Esophagus squamous epithelium (tissue), 4 donors: ENCODE measurements at regions not wholly inside any gene's neighbourhood (a gene's known extent, or its start where the extent isn't known, plus 50 kb on each side); places are given as distances from the start of the nearest gene placed in this dataset.

Source experiments
- POLR2A ChIP-seq, 4 donors: fragments of 450-650 bp; IDR thresholded peaks; one replicate each; pipeline ENCODE4 v1.6.1; 2017; ENCODE audit warnings: antibody characterized with exemption in 4 of 4, mild to moderate bottlenecking in 4 of 4, moderate library complexity in 3 of 4
- TF ChIP-seq, protein P1 (sequence below), 6 experiments: fragments of 450-650 bp in 4 of 6; fragments of 200-600 bp in 2 of 6; sonication (generic) in 2 of 6; IDR thresholded peaks; one replicate each; pipeline ENCODE4 v1.5.1; 2016 to 2019; ENCODE audit warnings: antibody characterized with exemption in 6 of 6, mild to moderate bottlenecking in 4 of 6, moderate library complexity in 4 of 6

DNA sequence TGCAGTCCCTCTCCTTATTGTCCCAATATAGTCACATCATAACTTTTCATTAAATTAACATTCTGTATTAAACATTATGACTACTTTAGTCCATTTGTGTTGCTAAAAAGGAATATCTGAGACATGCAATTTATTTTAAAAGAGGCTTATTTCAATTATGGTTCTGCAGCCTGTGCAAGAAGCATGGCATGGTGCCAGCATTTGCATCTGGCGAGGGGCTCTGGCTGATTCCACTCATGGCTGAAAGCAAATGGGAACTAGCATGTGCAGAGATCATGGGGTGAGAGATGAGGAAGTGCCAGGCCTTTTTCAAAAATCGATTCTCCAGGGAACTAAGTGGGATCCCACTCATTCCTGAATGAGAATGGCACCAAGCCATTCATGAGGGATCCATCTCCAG is 476.3 kb upstream of the RPS6KA3 start:
- TF ChIP-seq, protein P1, sequence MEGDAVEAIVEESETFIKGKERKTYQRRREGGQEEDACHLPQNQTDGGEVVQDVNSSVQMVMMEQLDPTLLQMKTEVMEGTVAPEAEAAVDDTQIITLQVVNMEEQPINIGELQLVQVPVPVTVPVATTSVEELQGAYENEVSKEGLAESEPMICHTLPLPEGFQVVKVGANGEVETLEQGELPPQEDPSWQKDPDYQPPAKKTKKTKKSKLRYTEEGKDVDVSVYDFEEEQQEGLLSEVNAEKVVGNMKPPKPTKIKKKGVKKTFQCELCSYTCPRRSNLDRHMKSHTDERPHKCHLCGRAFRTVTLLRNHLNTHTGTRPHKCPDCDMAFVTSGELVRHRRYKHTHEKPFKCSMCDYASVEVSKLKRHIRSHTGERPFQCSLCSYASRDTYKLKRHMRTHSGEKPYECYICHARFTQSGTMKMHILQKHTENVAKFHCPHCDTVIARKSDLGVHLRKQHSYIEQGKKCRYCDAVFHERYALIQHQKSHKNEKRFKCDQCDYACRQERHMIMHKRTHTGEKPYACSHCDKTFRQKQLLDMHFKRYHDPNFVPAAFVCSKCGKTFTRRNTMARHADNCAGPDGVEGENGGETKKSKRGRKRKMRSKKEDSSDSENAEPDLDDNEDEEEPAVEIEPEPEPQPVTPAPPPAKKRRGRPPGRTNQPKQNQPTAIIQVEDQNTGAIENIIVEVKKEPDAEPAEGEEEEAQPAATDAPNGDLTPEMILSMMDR (IDR thresholded peaks at IDR 0.05), result no peak
- no peak for TF ChIP-seq POLR2A (IDR thresholded peaks at IDR 0.05)
